ENCODE measurements at regions not wholly inside any gene's neighbourhood (a gene's known extent, or its start where the extent isn't known, plus 50 kb on each side); places are given as distances from the start of the nearest gene placed in this dataset.

GRCh38 chr16:31706318-31706717, 167.3 kb upstream of the ZNF267 start:
- TF ChIP-seq CTCF (IDR thresholded peaks at IDR 0.05) (no peak), EZH2phosphoT487 (IDR thresholded peaks at IDR 0.05) (no peak), EZH2 (IDR thresholded peaks at IDR 0.05) (no peak)

Data from neural progenitor cell (in vitro differentiated cells).